Stimulated activated CD4-positive, alpha-beta T cell treated with anti-CD3 and anti-CD28 coated beads, Interleukin-2, amount 100 ng/mL, for 4 hours (primary cell): ENCODE measurements at regions not wholly inside any gene's neighbourhood (a gene's known extent, or its start where the extent isn't known, plus 50 kb on each side); places are given as distances from the start of the nearest gene placed in this dataset.
"Not testable (repeated sequence)": the region's sequence is repeated elsewhere in the genome, so short reads cannot be mapped to it uniquely, and the experiment has no call there.

ENCODE experiments used
- DNase-seq: peaks from one replicate; pipeline ENCODE4 v3.0.0-alpha.2; 2020; ENCODE audit warnings: low read depth

DNA sequence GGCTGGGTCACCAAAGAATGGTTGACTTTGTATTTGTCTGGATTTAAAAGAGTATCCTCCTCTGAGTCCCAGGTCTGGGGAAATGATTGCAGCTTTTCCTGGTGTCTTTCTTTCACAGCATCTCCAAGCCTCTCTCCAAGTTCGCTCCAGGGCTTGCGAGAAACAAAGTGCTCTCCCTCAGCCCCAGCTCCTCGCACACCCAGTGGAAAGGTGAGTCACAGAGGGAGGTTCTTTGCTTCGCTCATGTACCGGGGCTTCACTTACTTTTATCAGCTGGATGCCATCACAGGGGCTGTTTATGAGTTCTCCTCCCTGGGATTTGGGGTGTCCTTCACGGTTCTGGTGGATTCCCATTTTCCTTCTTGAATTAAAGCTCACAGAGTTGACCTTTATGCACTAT lies 252.2 kb upstream of the PLPP4 start:
- no peak for DNase-seq

DNA sequence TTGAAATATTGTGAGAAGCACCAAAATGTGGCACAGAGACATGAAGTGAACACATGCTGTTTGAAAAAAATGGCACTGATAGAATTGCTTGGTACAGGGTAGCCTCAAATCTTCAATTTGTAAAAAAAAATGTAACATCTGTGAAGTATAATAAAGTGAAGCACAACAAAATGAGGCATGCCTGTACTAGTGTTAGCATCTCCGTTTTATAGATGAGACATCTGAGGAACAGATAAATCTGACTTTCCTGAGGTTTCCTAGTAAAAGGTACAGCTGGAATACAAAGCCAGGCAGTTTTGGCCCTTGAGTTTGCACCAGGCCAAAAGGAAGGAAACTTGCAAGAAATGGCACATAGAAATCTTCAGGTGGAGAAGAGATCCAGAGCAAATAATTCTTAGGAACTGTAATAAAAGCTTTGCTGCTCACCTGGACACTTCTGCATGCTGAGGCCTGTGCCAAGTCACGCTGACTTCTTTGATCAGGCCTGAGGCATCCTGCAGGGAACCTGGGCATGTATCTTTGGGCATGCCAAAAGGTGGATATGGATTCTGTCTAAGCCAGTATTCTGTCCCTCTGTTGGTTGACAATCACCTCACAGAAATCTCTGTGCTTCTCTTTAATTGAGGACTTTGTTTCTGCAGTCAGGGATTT lies 251.5 kb upstream of the PLPP4 start:
- DNase-seq, result no peak

DNA sequence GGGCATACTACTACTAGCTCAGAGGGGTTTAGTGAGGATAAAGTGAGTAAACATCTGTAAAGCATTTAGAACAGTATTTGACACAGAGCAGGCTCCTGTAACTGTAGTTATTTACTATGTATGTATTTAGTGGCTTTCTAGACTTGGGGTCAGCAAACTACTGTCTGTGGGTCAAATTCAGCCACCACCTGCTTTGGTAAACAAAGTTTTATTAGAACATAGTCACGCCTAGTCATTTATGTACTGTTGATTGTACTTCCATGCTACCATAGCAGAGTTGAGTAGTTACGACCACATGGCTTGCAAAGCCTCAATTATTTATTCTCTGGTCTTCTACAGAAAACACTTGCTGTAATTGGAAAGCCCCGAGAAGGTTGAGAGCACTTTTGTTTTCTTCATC lies 248.5 kb upstream of the PLPP4 start:
- DNase-seq, result no peak

DNA sequence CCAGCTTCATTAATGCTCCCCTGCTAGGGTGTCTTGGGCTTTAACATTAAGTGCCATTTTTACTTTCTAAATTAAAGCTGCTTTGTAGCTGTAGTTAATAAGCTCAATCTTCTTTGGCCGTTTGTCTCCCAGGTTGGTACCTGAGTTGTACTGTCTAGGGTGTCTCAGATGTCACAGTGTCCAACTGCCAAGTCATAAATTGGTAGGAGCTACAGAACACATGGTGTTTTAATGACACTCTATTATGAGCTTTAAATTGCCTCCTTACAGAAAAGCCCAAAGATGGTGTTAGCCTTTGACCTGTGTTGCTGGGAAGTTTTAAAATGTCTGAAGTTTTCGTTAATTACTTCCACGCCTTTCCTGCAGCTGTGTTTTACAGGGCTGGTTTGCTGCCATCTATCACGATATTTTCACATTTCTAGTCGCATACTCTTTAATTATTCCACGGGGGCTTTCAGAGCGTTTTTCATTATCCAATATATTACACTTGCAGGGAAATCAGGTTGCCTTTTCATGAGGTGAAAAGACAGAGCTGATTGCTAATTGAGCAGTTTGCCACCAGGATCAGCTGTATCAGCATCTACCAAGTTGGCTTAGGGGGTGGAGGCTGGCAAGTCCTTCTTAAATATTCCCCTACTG lies 247.8 kb upstream of the PLPP4 start:
- DNase-seq, result no peak

DNA sequence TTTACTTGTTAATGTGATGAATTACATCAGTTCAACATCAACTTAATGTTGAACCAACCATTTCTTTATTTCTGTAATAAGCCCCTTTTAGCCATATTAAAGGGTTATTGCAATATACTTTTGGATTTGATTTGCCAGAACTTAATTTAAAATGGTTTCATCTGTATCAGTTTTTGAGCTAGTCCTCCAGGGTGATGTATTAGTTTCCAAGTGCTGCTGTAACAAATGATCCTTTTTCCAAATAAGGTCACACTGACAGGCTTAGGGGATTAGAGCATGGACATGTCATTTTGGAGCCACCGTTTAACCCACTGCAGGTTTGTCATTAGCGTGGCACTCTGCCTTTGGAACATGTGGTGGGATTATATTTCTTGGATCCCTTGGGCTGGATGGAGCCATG lies 244.8 kb upstream of the PLPP4 start:
- no peak for DNase-seq

DNA sequence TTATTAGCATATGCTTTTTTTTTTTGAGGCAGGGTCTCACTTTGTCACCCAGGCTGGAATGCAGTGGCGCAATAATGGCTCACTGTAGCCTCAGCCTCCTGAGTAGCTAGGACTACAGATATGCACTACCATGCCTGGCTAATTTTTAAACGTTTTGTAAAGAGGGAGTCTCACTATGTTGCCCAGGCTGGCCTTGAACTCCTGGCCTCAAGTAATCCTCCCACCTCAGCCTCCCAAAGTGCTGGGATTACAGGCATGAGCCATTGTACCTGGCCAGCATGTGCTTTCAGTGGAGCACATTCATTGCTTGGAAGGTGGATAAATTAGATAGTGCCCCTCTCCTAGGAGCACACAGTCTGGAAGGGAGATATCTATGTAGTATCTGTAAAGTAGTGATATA lies 243.7 kb upstream of the PLPP4 start:
- not testable (repeated sequence) for DNase-seq

DNA sequence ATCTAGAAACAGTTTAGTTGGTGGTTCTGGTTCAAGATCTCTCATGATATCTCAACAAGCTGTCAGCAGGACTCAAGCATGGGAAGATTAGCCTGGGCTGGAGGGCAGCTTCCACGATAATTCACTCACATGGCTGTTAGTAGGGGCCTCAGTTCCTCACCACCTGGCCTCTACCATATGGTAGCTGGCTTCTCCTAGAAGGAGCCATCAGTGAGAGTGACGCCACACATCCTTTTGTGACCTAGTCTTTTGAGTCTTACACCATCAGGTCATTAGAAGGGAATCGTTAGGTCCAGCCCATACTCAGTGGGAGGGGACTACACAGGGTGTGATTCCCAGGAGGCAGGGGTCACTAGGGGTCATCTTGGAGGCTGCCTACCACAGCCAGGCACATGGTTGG lies 239.3 kb upstream of the PLPP4 start:
- DNase-seq, result no peak

DNA sequence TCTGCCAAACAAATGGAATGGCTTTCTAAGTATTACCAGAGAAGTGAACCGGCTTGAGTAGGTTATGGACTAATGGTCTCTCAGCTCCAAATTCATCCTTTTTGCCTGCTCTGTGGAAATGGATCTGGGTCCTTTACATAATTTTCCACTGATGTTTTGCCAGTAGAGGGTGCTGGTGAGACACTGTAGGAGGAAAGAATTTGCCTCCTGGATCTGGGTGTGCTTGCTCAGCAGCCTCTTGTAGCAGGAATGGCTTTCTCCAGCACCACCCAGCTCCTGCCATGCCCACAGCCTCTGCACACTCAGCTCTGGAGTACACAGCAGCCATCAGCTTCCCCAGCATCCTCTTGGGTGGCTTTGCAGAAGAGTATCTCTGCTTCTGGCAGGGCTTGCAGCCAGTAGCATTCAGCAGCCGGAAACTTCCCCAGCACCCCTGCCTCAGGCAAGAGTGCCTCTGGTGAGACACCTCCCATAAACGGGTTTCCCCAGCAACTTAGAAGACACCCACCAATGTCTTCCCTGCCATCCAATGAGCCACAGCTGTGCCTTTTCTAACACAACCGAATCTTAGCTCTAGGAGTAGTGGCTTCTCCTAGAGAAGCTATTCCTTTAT lies 235.0 kb upstream of the PLPP4 start:
- no peak for DNase-seq

DNA sequence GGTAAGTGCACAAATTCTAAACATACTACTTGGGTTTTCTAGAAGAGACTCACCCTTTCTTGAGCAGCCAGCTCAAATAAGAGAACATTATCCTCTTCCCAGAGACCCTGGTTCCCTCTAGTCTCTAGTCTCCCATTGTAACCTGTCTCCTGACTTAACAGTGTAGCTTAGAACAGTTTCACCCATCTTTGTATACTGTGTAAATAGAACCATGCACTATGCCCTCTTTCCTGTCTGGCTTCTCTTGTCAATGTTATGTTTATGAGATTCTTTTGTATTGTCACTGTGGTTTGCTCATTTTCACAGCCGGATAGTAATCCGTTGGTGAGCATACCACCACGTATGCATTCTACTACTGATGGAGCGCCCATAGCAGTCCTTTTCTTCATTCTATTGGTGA lies 227.4 kb upstream of the PLPP4 start:
- DNase-seq, result no peak

DNA sequence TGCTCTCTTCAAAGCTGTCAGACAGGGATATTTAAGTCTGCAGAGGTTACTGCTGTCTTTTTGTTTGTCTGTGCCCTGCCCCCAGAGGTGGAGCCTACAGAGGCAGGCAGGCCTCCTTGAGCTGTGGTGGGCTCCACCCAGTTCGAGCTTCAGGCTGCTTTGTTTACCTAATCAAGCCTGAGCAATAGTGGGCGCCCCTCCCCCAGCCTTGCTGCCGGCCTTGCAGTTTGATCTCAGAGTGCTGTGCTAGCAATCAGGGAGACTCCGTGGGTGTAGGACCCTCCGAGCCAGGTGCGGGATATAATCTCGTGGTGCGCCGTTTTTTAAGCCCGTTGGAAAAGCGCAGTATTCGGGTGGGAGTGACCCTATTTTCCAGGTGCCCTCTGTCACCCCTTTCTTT lies 217.3 kb upstream of the PLPP4 start:
- DNase-seq, result not testable (repeated sequence)

DNA sequence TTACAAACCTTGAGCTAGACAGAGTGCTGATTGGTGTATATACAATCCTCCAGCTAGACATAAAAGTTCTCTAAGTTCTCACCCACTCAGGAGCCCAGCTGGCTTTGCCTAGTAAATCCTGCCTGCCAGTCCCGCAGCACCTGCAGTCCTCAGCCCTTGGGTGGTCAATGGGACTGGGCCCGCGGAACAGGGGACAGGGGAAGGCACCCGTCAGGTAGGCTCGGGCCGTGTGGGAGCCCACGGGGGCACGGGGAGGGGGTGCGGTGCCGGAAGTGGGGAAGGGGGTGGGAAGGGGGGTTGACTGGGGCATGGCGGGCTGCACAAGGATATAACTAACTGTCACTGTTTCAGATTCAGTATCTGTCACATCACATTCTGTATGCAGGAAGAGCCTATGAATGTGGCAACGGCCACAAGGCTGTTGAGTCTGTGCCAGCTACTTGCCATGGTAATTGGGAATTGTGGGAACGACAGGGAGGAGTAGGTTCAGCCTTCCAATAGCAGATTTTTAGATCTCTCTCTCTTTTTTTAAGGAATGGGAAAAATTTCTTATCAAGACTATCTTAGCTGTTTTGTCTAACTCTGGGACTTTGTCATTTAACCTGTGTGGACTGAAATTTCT lies 205.1 kb upstream of the PLPP4 start:
- no peak for DNase-seq

DNA sequence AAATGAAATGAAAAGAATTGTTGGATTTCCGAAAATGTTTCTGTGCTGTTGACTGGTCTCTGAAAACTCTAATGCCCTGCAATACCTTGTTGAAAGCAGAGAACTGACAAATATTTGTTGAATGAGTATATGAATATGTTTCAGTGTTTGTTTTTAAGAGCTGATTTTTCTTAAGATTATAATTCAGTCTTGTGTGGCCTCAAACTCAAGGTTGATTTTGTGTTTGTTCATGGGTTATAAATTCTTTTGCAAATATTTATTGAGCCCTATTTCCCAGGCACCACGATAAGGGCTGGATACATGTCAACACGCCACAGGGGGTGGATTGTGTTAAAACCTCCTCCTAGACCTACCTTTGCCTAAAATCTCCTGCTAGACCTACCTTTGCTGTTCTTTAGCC lies 203.9 kb upstream of the PLPP4 start:
- no peak for DNase-seq

DNA sequence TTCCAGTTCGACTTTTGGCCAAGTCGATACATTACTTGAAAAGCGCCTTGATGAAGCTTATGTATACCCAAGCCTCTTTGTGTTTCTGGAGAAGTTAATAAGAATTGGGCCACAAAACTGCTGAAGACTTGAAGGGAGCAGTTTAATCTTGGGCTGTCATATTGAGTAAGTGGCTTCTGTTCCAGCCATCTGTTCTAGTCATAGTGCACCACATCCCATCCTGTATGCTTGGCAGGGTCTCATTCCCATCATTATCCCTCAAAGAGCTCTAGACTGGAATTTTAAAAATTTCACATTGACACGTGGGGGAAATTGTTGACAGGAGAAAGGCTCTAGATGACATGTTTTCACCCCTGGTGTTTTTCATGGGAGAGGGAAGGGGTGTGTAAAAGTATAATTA lies 196.6 kb upstream of the PLPP4 start:
- no peak for DNase-seq

DNA sequence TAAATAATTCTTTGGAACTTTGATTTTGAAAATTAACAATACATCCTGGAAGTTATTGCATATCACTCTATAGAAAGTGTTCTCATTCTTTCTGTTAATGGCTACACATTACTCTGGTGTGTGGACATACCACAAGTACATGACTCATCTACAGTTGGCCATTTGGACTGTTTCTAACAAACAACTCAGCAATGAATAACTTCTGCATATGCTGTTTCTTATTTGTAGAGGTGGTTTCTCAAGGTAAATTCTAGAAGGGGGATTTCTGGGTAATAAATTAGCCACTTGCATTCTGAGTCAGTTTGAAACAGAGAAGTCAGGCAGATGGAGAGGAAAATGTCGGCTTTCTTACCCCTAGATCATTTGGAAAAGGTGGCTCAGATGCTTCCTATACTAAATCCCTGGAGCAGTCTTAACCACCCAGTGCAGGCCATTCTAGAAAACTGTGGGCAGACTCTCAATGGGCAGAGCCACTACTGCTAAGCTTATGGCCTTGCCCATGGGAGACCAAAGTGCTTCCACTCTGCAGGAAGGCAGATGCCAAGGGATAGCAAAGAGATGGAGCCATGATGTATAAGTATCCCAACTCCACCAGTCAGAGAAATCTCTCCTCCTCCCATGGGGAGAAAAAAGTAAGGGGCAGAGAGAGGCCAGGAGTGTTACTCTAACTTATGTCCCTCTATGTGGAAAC lies 194.0 kb upstream of the PLPP4 start:
- no peak for DNase-seq

DNA sequence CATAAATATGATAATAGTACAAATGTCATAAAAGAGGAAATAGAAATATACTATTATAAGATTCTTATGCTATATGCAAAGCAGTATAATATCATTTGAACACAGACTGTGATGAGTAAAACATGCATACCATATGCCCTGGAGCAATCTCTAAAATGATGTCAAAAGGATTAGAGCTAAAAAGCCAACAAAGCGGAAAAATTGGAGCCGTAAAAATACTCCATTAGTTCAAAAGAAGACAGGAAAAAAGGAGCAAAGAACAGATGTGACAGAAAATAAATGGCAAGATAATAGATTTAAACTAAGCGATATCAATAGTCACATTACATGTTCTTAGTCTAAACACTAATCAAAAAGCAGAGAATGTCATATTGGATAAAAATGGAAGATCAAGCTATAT lies 191.0 kb upstream of the PLPP4 start:
- no peak for DNase-seq

DNA sequence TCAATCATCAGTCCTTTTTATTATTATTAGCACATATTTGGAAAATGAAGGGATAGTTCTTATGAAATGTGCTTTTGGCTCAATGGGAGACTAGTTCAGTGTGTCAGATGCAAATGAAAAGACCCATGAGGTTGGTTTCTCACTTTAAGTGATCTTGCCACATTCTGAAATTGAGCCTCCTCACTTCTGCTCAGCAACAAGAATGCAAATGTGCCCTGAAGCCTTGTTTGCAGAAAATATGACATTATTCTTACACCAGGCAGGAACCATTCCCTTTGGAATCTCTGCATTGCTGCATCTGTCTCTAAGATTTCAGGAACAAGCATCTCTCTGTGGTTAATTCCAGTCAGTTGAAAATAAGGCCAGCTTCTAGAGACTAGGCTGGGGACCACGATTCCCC lies 186.1 kb upstream of the PLPP4 start:
- DNase-seq, result no peak

DNA sequence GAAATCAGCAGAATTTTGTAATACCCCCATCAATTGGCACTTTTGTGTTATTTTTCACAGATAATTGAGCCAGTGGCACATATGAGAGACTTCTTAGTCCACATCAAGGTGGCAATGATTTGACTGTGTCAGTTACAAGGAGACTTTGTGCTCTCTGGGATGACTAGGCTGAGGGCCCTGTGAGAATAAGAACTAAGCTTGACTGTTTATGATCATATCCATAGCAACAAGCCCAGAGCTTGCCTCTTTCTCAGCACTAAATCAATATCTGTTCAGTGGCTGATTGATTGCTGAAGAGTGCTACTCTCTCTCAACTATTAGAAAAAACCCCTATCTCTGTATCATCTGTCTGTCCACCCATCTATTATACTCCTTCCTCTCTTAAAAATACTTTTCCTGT lies 185.3 kb upstream of the PLPP4 start:
- no peak for DNase-seq

DNA sequence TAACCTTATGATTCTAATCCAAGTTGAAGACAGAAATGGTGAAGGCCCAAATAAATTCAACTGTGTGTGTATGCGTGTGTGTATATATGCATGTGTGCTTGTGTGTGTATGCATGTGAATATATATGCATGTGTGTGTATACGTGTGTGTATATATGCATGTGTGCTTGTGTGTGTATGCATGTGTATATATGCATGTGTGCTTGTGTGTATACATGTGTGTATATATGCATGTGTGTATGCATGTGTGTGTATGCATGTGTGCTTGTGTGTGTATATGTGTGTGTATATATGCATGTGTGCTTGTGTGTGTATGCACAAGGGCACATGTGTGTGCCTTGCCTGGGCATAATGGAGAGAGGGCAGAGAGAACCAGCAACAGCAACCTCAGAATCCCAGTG lies 184.7 kb upstream of the PLPP4 start:
- DNase-seq, result no peak

DNA sequence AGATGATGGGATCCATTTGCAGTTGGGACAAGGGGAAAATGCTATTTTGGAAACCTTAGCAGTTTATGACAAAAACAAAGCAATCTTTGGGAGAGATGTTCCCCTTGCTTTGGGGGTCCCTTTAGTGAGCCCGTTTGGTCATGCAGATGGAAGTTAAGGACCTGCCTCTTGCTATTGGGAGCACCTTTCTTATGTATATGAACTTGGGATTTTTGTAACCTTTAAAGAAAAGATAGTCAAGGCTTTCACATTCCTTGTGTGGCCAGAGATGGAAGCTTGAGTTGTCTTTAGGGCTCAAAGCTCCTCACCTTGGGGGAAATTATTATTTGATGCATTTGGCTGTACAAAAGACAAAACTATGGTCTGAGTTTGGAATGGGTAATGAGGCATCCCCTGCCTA lies 179.0 kb upstream of the PLPP4 start:
- no peak for DNase-seq

DNA sequence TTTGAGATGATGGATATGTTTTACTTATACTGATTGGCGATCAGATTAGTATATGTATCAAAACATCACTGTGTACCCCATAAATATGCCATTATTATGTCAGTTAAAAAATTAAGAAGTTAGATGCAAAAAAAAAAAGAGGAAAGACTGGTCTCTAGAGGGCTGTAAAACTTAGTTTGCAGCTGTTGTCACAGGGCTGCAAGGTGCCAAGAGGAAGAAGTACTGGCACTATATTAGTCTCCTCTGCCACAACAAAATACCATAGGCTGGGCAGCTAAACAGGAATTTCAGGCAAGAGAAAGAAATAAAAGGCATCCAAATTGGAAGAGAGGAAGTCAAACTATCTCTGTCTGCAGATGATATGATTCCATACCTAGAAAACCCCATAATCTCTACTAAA lies 177.8 kb upstream of the PLPP4 start:
- no peak for DNase-seq

DNA sequence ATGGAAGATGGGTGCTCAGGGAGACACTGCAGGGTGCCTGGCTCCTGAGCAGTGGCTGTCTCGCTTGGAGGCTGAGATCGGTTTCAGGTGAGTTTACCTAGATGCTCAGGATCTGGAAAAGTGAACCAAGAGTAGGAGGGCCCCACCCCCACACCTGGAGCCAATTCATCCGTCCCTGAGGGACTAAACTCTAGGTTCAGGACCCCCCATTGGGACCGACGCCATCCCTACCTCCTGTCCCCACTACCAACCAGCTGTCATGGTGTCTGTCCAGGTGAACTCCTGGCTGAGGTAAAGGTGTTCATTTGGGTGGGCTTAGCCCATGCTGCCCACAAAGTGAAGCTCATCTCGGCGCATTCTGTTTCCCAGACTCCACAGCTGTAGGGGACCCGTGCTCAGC lies 174.6 kb upstream of the PLPP4 start:
- no peak for DNase-seq

DNA sequence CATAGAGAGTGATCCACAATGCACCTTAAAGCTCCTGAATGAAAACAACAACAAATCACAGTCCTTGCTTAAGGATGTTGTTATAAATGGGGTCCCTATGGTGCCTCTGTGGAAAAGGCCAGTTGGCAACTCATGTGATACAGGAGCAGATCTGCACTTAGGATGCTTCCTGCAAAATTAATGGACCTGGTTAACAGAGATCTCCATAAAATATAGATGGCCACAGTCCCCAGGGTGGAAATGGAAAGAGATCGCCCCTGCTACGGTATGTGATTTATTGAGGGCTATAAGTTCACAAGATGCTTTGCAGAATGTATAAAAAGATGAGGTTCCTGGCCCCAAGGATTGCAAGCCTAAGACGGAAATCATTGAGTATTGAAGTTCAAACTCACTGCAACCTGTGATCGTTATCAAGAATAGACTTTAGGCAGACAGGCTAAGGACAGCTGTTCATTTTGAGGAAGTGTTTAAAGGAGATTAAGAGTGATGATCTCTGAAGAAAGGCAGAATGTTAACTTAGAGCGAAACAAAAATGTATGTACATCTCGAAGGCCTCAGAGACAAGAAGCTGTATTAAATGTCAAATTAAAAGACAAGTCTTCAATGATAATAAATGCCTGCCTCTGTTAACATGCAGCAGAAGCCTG lies 174.1 kb upstream of the PLPP4 start:
- no peak for DNase-seq
